GM12878 (cell line): ENCODE measurements at regions not wholly inside any gene's neighbourhood (a gene's known extent, or its start where the extent isn't known, plus 50 kb on each side); places are given as distances from the start of the nearest gene placed in this dataset.

Experiments used
- ATAC-seq: fragments of 200-7000 bp; cut with Tn5 transposase; 3 replicates; pipeline ENCODE4 v1.9.1; 2020; ENCODE audit warnings: mild to moderate bottlenecking, moderate library complexity
- BruUV-seq: library from RNA; stranded (reverse); fragments of 400-500 nt; replicated peaks from 2 replicates; lab custom pipeline; 2021; lab: Mats Ljungman, UMichigan
- CTCF ChIA-PET: fragments of 300-600 bp; sonication (Branson Sonifier 250); formaldehyde crosslinking; extraction: SDS; loops from one replicate; lab custom pipeline; 2021; ENCODE audit warnings: inconsistent platforms; lab: Yijun Ruan, JAX
- POLR2A ChIA-PET: fragments of 350-600 bp; formaldehyde crosslinking; extraction: SDS; loops from one replicate; lab custom pipeline; 2021; ENCODE audit warnings: inconsistent platforms; lab: Charles Lee
- RAD21 ChIA-PET: fragments of 300-600 bp; sonication (Branson Sonifier 250); formaldehyde crosslinking; loops from one replicate; lab custom pipeline; 2023; ENCODE audit warnings: antibody characterized with exemption; ENCODE audit not compliant: unreplicated experiment; lab: Charles Lee
- SMC1A ChIA-PET: fragments of 300-600 bp; sonication (Branson Sonifier 250); formaldehyde crosslinking; loops from one replicate; lab custom pipeline; 2023; ENCODE audit not compliant: unreplicated experiment, uncharacterized antibody; lab: Charles Lee
- DNase-seq: peaks from one replicate; pipeline ENCODE4 v3.0.0-alpha.2; 2011; ENCODE audit warnings: low read depth, low spot score
- FAIRE-seq: peaks from 3 replicates; lab custom pipeline; 2011; peaks lifted over from hg19 to GRCh38; lab: Jason Lieb, UNC
- H2AFZ ChIP-seq: 2 replicates; pipeline ENCODE4 v1.6.0; 2011; ENCODE audit warnings: low read depth, low read length, control low read depth; ENCODE audit not compliant: control insufficient read depth
- H3K27ac ChIP-seq: 2 replicates; pipeline ENCODE4 v1.5.1; 2011; ENCODE audit warnings: control low read depth; ENCODE audit not compliant: control insufficient read depth, insufficient read depth
- H3K27me3 ChIP-seq, 2 experiments: replicated peaks in 1 of 2; 2 replicates each; pipeline versions ENCODE4 v1.6.0 to v1.6.1; 2011; ENCODE audit warnings: low read length in 1 of 2; ENCODE audit not compliant: control insufficient read depth in 2 of 2, insufficient read depth in 2 of 2
- H3K36me3 ChIP-seq, 2 experiments: 2 replicates each; pipeline ENCODE4 v1.5.1; 2011; ENCODE audit warnings: low read length in 1 of 2; ENCODE audit not compliant: control insufficient read depth in 2 of 2, insufficient read depth in 2 of 2
- H3K4me1 ChIP-seq: 2 replicates; pipeline ENCODE4 v1.6.1; 2011; ENCODE audit warnings: mild to moderate bottlenecking, low read length, moderate library complexity, mixed read lengths; ENCODE audit not compliant: control insufficient read depth, insufficient read depth
- H3K4me2 ChIP-seq: 2 replicates; pipeline ENCODE4 v1.6.0; 2011; ENCODE audit warnings: control low read depth; ENCODE audit not compliant: control insufficient read depth, insufficient read depth
- H3K4me3 ChIP-seq: fragments of 200-600 bp; sonication (generic); 2 replicates; pipeline ENCODE4 v1.5.1; 2016
- H3K79me2 ChIP-seq: 2 replicates; pipeline ENCODE4 v1.6.0; 2011; ENCODE audit warnings: low read length; ENCODE audit not compliant: control insufficient read depth, insufficient read depth
- H3K9ac ChIP-seq: 2 replicates; pipeline ENCODE4 v1.8.0; 2011; ENCODE audit warnings: low read length, control low read depth, mixed read lengths; ENCODE audit not compliant: control insufficient read depth, insufficient read depth
- H3K9me3 ChIP-seq: replicated peaks from 3 replicates; pipeline ENCODE4 v1.5.1; 2011; ENCODE audit warnings: mild to moderate bottlenecking, low read length; ENCODE audit not compliant: control insufficient read depth, insufficient read depth
- H4K20me1 ChIP-seq: 2 replicates; pipeline ENCODE4 v1.6.0; 2011; ENCODE audit not compliant: control insufficient read depth, insufficient read depth
- ATF7 ChIP-seq: fragments of 450-650 bp; IDR thresholded peaks from 2 replicates; pipeline ENCODE4 v1.6.1; 2016; ENCODE audit warnings: low read depth, mild to moderate bottlenecking
- BRCA1 ChIP-seq: IDR thresholded peaks from 2 replicates; pipeline ENCODE4 v1.6.1; 2011; ENCODE audit warnings: low read depth, low read length, improper control_type of control experiment
- IKZF2 ChIP-seq, 2 experiments: fragments of 450-650 bp; IDR thresholded peaks; 2 replicates each; pipeline ENCODE4 v1.6.1; 2017; ENCODE audit warnings: mild to moderate bottlenecking in 2 of 2, moderate library complexity in 2 of 2
- MEF2A ChIP-seq: IDR thresholded peaks from 2 replicates; pipeline ENCODE4 v1.6.1; 2011; ENCODE audit warnings: low read depth, mild to moderate bottlenecking, low read length, moderate library complexity; ENCODE audit not compliant: insufficient read depth
- NFYA ChIP-seq: IDR thresholded peaks from 2 replicates; pipeline ENCODE4 v1.6.1; 2011; ENCODE audit warnings: low read depth, mild to moderate bottlenecking, low read length, improper control_type of control experiment, borderline replicate concordance
- RELA ChIP-seq: fragments of 450-650 bp; IDR thresholded peaks from 2 replicates; pipeline ENCODE4 v1.8.0; 2014; ENCODE audit warnings: borderline replicate concordance; ENCODE audit not compliant: partially characterized antibody
- STAT3 ChIP-seq: IDR thresholded peaks from 2 replicates; pipeline ENCODE4 v1.6.1; 2011; ENCODE audit warnings: low read depth, low read length, improper control_type of control experiment
- TBL1XR1 ChIP-seq: IDR thresholded peaks from 2 replicates; pipeline ENCODE4 v1.6.1; 2012; ENCODE audit warnings: low read depth, low read length, improper control_type of control experiment
- WRNIP1 ChIP-seq: IDR thresholded peaks from 2 replicates; pipeline ENCODE4 v1.6.1; 2011; ENCODE audit warnings: low read depth, low read length, improper control_type of control experiment, borderline replicate concordance
- ZNF592 ChIP-seq: fragments of 450-650 bp; IDR thresholded peaks from 2 replicates; pipeline ENCODE4 v1.6.1; 2017; ENCODE audit warnings: mild to moderate bottlenecking, moderate library complexity
- WGBS: methylation state at CpG from one replicate; pipeline ENCODE4 v1.1.6; 2016; ENCODE audit warnings: low lambda C conversion rate; ENCODE audit not compliant: insufficient replicate concordance, insufficient coverage; ENCODE audit errors: missing lambda C conversion rate; 5-methylcytosine and 5-hydroxymethylcytosine counted together
- in situ Hi-C: fragments of 300-500 bp; cut with MboI; formaldehyde crosslinking; loops from 9 replicates; pipeline ENCODE4 v1.14.3; 2018; ENCODE audit warnings: mixed read lengths
- intact Hi-C: fragments of 100-400 bp; cut with micrococcal nuclease; formaldehyde crosslinking; loops from one replicate; pipeline ENCODE4 v1.14.2; 2022; ENCODE audit not compliant: unreplicated experiment

- H3K9ac ChIP-seq, result no peak overlapping the region
- no peaks in the 10 kb centered on the region for H3K4me1 ChIP-seq
- CTCF ChIA-PET, result no interaction called here
- no peaks in the 10 kb centered on the region for H3K9me3 ChIP-seq
- SMC1A ChIA-PET, result no interaction called here
- no peak for DNase-seq
- in situ Hi-C loops (no loop called here), intact Hi-C loops (no loop called here)
- FAIRE-seq, result no peak
- H3K27ac ChIP-seq, result no peak overlapping the region
- H3K4me3 ChIP-seq, result no peak overlapping the region
- POLR2A ChIA-PET, result no interaction called here
- 17% methylated on average over 1 of the region's 1 CpG for WGBS
- ATAC-seq, result no peak
- no peaks in the 10 kb centered on the region for H3K27me3 ChIP-seq
- no peak for TF ChIP-seq RELA
- no peak for TF ChIP-seq IKZF2 (IDR thresholded peaks at IDR 0.05)
- no peak for TF ChIP-seq NFYA
- no peak for TF ChIP-seq WRNIP1
- no peak for TF ChIP-seq MEF2A
- no peak for TF ChIP-seq BRCA1
- no peak for TF ChIP-seq TBL1XR1
- no peak for TF ChIP-seq STAT3
- TF ChIP-seq ZNF592, result no peak
- no peak for TF ChIP-seq ATF7
- no peaks in the 10 kb centered on the region for H4K20me1 ChIP-seq
- H3K79me2 ChIP-seq, result no peaks in the 10 kb centered on the region
- no peaks in the 10 kb centered on the region for H3K36me3 ChIP-seq
- no TSS peak for BruUV-seq
- RAD21 ChIA-PET, result no interaction called here
- no peak overlapping the region for H3K4me2 ChIP-seq
- no peak overlapping the region for H2AFZ ChIP-seq
Measured at GRCh38 chr5:145502906-145503305, 332.2 kb downstream of the PRELID2 start.
